HG02943 (cell line): ENCODE measurements at regions not wholly inside any gene's neighbourhood (a gene's known extent, or its start where the extent isn't known, plus 50 kb on each side); places are given as distances from the start of the nearest gene placed in this dataset.

Experiments used
- ATAC-seq: cut with Tn5 transposase; IDR thresholded peaks from one replicate; pipeline ENCODE4 v1.9.1; 2021; ENCODE audit warnings: mild to moderate bottlenecking, low read depth, moderate library complexity; ENCODE audit not compliant: unreplicated experiment

DNA sequence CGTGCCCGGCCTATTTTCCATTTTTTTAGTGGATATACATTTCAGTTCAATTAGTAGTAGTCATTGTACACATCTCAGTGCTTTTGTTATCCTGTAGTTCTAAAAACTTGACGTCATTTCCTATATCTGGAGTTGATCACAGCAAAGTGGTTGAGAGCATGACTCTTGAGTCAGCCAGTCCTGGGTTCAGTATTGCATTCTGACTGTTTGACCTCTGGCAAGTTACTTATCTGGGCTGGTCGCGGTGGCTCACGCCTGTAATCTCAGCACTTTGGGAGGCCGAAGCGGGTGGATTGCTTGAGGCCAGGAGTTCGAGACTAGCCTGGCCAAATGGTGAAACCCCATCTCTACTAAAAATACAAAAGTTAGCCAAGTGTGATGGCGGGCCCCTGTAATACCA, 50.4 kb upstream of the PPM1B start:
- ATAC-seq: no peak
